Ovary (tissue), 3 donors: ENCODE measurements at regions not wholly inside any gene's neighbourhood (a gene's known extent, or its start where the extent isn't known, plus 50 kb on each side); places are given as distances from the start of the nearest gene placed in this dataset.

Experiments used
- CTCF ChIP-seq, 3 donors: fragments of 450-650 bp in 2 of 3; fragments of 200-600 bp in 1 of 3; IDR thresholded peaks; one replicate each; pipeline versions ENCODE4 v1.5.1 to v1.8.0; 2016 to 2022; ENCODE audit warnings: antibody characterized with exemption in 3 of 3, mild to moderate bottlenecking in 1 of 3
- EP300 ChIP-seq: sonication (generic); formaldehyde crosslinking; IDR thresholded peaks from one replicate; pipeline ENCODE4 v1.6.1; 2017; ENCODE audit warnings: antibody characterized with exemption
- POLR2A ChIP-seq: fragments of 450-650 bp; IDR thresholded peaks from one replicate; pipeline ENCODE4 v1.6.1; 2017; ENCODE audit warnings: antibody characterized with exemption, mild to moderate bottlenecking, moderate library complexity
- donor health status: DM: no; HTN: no; CAD: no.

- TF ChIP-seq CTCF (IDR thresholded peaks at IDR 0.05) (no peak), POLR2A (no peak), EP300 (no peak)
Observed at GRCh38 chr7:85830982-85831381, 644.1 kb upstream of the SEMA3D start.
